HG03575 (cell line): ENCODE measurements at regions not wholly inside any gene's neighbourhood (a gene's known extent, or its start where the extent isn't known, plus 50 kb on each side); places are given as distances from the start of the nearest gene placed in this dataset.

ENCODE experiments used
- ATAC-seq: cut with Tn5 transposase; IDR thresholded peaks from one replicate; pipeline ENCODE4 v1.9.1; 2021; ENCODE audit not compliant: unreplicated experiment, insufficient number of reproducible peaks, low FRiP score; ENCODE audit errors: extremely low read depth

- ATAC-seq = no peak
Measured at GRCh38 chr1:208778417-208778816, 534.2 kb upstream of the PLXNA2 start.

- no peak for ATAC-seq
Measured at GRCh38 chr1:208781391-208782045, 537.3 kb upstream of the PLXNA2 start.

- no peak for ATAC-seq
Measured at GRCh38 chr1:208782186-208782585, 538.0 kb upstream of the PLXNA2 start.

- no peak for ATAC-seq
Measured at GRCh38 chr1:208785629-208786028, 541.4 kb upstream of the PLXNA2 start.

- ATAC-seq = no peak
Measured at GRCh38 chr1:208787219-208787618, 543.0 kb upstream of the PLXNA2 start.

GRCh38 chr1:208788013-208788540 is 543.9 kb upstream of the PLXNA2 start:
- no peak for ATAC-seq

- ATAC-seq = no peak
Measured at GRCh38 chr1:208791456-208791855, 547.3 kb upstream of the PLXNA2 start.

- ATAC-seq = no peak
Measured at GRCh38 chr1:208793861-208794345, 549.7 kb upstream of the PLXNA2 start.

- no peak for ATAC-seq
Measured at GRCh38 chr1:208799186-208799585, 555.0 kb upstream of the PLXNA2 start.

- ATAC-seq = no peak
Measured at GRCh38 chr1:208803011-208803811, 559.0 kb upstream of the PLXNA2 start.

GRCh38 chr1:208807446-208808127 is 563.4 kb upstream of the PLXNA2 start:
- ATAC-seq = no peak

GRCh38 chr1:208808301-208808700 is 564.1 kb upstream of the PLXNA2 start:
- ATAC-seq = no peak

GRCh38 chr1:208809876-208810275 is 565.7 kb upstream of the PLXNA2 start:
- ATAC-seq = no peak

- ATAC-seq = no peak
Measured at GRCh38 chr1:208818770-208819445, 574.7 kb upstream of the PLXNA2 start.

GRCh38 chr1:208820580-208821212 is 576.5 kb upstream of the PLXNA2 start:
- ATAC-seq = no peak

- no peak for ATAC-seq
Measured at GRCh38 chr1:208821939-208822338, 577.8 kb upstream of the PLXNA2 start.

- no peak for ATAC-seq
Measured at GRCh38 chr1:208825300-208825699, 581.1 kb upstream of the PLXNA2 start.

GRCh38 chr1:208829595-208829994 is 585.4 kb upstream of the PLXNA2 start:
- no peak for ATAC-seq
